ENCODE measurements at regions not wholly inside any gene's neighbourhood (a gene's known extent, or its start where the extent isn't known, plus 50 kb on each side); places are given as distances from the start of the nearest gene placed in this dataset.
A peak's percentile ranks its signal among the peaks of the same experiment; 100 is the strongest.

GRCh38 chr20:52060794-52061714, 130.5 kb downstream of the ZFP64 start:
- TF ChIP-seq CTCF (IDR thresholded peaks at IDR 0.05) = peak; percentile 87
- no peak for TF ChIP-seq REST (IDR thresholded peaks at IDR 0.05; ENCODE audit: insufficient read depth in 1 of 2, low read depth in 2 of 2, low read length in 1 of 2)
